NB4 (cell line): ENCODE measurements at regions not wholly inside any gene's neighbourhood (a gene's known extent, or its start where the extent isn't known, plus 50 kb on each side); places are given as distances from the start of the nearest gene placed in this dataset.

Source experiments
- CTCF ChIP-seq: IDR thresholded peaks from one replicate; pipeline ENCODE4 v1.5.1; 2012; ENCODE audit warnings: low read depth, low read length
- MAX ChIP-seq: IDR thresholded peaks from 2 replicates; pipeline ENCODE4 v1.6.1; 2011; ENCODE audit warnings: low read depth, low read length
- POLR2A ChIP-seq: IDR thresholded peaks from 2 replicates; pipeline ENCODE4 v1.6.1; 2011; ENCODE audit warnings: mild to moderate bottlenecking; ENCODE audit not compliant: insufficient read length; ENCODE audit errors: extremely low read depth

- TF ChIP-seq POLR2A (no peak), CTCF (peak; percentile 97), MAX (peak; percentile 56; the same call in 1 of the 2 replicates)
These were observed 69.4 kb upstream of the FGF3 start for GRCh38 chr11:69888483-69889181.
